Jurkat, Clone E6-1 (cell line): ENCODE measurements at regions not wholly inside any gene's neighbourhood (a gene's known extent, or its start where the extent isn't known, plus 50 kb on each side); places are given as distances from the start of the nearest gene placed in this dataset.
A peak's percentile ranks its signal among the peaks of the same experiment; 100 is the strongest.

ENCODE experiments used
- DNase-seq: peaks from one replicate; pipeline ENCODE4 v3.0.0-alpha.2; 2011; ENCODE audit warnings: low read depth, low spot score
- H3K4me3 ChIP-seq: 2 replicates; pipeline ENCODE4 v1.5.1; 2011; ENCODE audit warnings: mild to moderate bottlenecking, low read length, control low read depth, moderate library complexity

GRCh38 chr21:26679284-26679683 lies 106.2 kb upstream of the CYYR1 start:
- DNase-seq, result no peak
- H3K4me3 ChIP-seq, result no peak overlapping the region

- DNase-seq, result no peak
- H3K4me3 ChIP-seq, result no peak overlapping the region
Measured at GRCh38 chr21:26674323-26674722, 101.2 kb upstream of the CYYR1 start.

GRCh38 chr21:26669215-26669764 lies 96.2 kb upstream of the CYYR1 start:
- DNase-seq, result no peak
- no peak overlapping the region for H3K4me3 ChIP-seq

GRCh38 chr21:26659757-26660156 lies 86.7 kb upstream of the CYYR1 start:
- no peak overlapping the region for H3K4me3 ChIP-seq

GRCh38 chr21:26659182-26659581 lies 86.1 kb upstream of the CYYR1 start:
- peak; percentile 12 for DNase-seq
- no peak overlapping the region for H3K4me3 ChIP-seq

More at GRCh38 chr21:26659757-26660156, 86.7 kb upstream of the CYYR1 start:
- no peak for DNase-seq

GRCh38 chr21:26655460-26655859 lies 82.4 kb upstream of the CYYR1 start:
- H3K4me3 ChIP-seq, result no peak overlapping the region

GRCh38 chr21:26653430-26653829 lies 80.3 kb upstream of the CYYR1 start:
- no peak overlapping the region for H3K4me3 ChIP-seq

More at GRCh38 chr21:26655460-26655859, 82.4 kb upstream of the CYYR1 start:
- DNase-seq, result no peak

GRCh38 chr21:26652854-26653253 lies 79.8 kb upstream of the CYYR1 start:
- DNase-seq, result no peak
- no peak overlapping the region for H3K4me3 ChIP-seq

More at GRCh38 chr21:26653430-26653829, 80.3 kb upstream of the CYYR1 start:
- no peak for DNase-seq

- no peak overlapping the region for H3K4me3 ChIP-seq
- no peak for DNase-seq
Measured at GRCh38 chr21:26641062-26641461, 68.0 kb upstream of the CYYR1 start.

- no peak overlapping the region for H3K4me3 ChIP-seq
- DNase-seq, result no peak
Measured at GRCh38 chr21:26637201-26637745, 64.2 kb upstream of the CYYR1 start.

GRCh38 chr21:26635681-26636080 lies 62.6 kb upstream of the CYYR1 start:
- no peak overlapping the region for H3K4me3 ChIP-seq
- no peak for DNase-seq

- no peak for DNase-seq
- no peak overlapping the region for H3K4me3 ChIP-seq
Measured at GRCh38 chr21:26632691-26633090, 59.6 kb upstream of the CYYR1 start.

GRCh38 chr21:26626187-26626586 lies 53.1 kb upstream of the CYYR1 start:
- no peak overlapping the region for H3K4me3 ChIP-seq
- DNase-seq, result no peak

GRCh38 chr21:26624983-26625519 lies 52.0 kb upstream of the CYYR1 start:
- H3K4me3 ChIP-seq, result no peak overlapping the region
- DNase-seq, result peak; percentile 1
